Keratinocyte (primary cell): ENCODE measurements at regions not wholly inside any gene's neighbourhood (a gene's known extent, or its start where the extent isn't known, plus 50 kb on each side); places are given as distances from the start of the nearest gene placed in this dataset.

Experiments used
- DNase-seq: peaks from one replicate; pipeline ENCODE4 v3.0.0-alpha.2; 2011; ENCODE audit warnings: low read depth, missing footprints, low spot score
- FAIRE-seq: peaks from 2 replicates; lab custom pipeline; 2011; peaks lifted over from hg19 to GRCh38; lab: Jason Lieb, UNC
- H2AFZ ChIP-seq: 2 replicates; pipeline ENCODE4 v1.6.0; 2012; ENCODE audit warnings: low read length, control low read depth, inconsistent platforms; ENCODE audit not compliant: control insufficient read depth
- H3K27ac ChIP-seq: 2 replicates; pipeline ENCODE4 v1.5.1; 2011; ENCODE audit warnings: low read length; ENCODE audit not compliant: control insufficient read depth, insufficient read depth
- H3K27me3 ChIP-seq: 3 replicates; pipeline ENCODE4 v1.6.0; 2011; ENCODE audit warnings: low read length; ENCODE audit not compliant: control insufficient read depth, insufficient read depth; ENCODE audit errors: extremely low read depth
- H3K36me3 ChIP-seq, 2 experiments: 2 replicates in 1 of 2; 3 replicates in 1 of 2; pipeline ENCODE4 v1.5.1; 2011; ENCODE audit warnings: low read length in 2 of 2, mild to moderate bottlenecking in 1 of 2; ENCODE audit not compliant: control insufficient read depth in 2 of 2, insufficient read depth in 2 of 2; ENCODE audit errors: extremely low read depth in 1 of 2
- H3K4me1 ChIP-seq: 3 replicates; pipeline ENCODE4 v1.5.1; 2011; ENCODE audit warnings: low read length; ENCODE audit not compliant: control insufficient read depth, insufficient read depth; ENCODE audit errors: extremely low read depth
- H3K4me2 ChIP-seq: 3 replicates; pipeline ENCODE4 v1.6.0; 2011; ENCODE audit warnings: low read depth, low read length; ENCODE audit not compliant: control insufficient read depth, insufficient read depth; ENCODE audit errors: extremely low read depth
- H3K4me3 ChIP-seq, 3 experiments: fragments of 200-600 bp in 1 of 3; sonication (generic) in 1 of 3; 2 replicates in 2 of 3; 3 replicates in 1 of 3; pipeline ENCODE4 v1.5.1; 2011 to 2016; ENCODE audit warnings: low read length in 3 of 3, mild to moderate bottlenecking in 3 of 3, control low read depth in 2 of 3, inconsistent platforms in 1 of 3, low read depth in 1 of 3, mixed read lengths in 1 of 3, mixed run types in 1 of 3, moderate library complexity in 1 of 3; ENCODE audit not compliant: control insufficient read depth in 2 of 3, insufficient read depth in 2 of 3; ENCODE audit errors: extremely low read depth in 1 of 3
- H3K79me2 ChIP-seq: 2 replicates; pipeline ENCODE4 v1.6.0; 2012; ENCODE audit warnings: low read length; ENCODE audit not compliant: control insufficient read depth, insufficient read depth
- H3K9ac ChIP-seq: 3 replicates; pipeline ENCODE4 v1.6.0; 2011; ENCODE audit warnings: low read length; ENCODE audit not compliant: control insufficient read depth, insufficient read depth; ENCODE audit errors: extremely low read depth
- H3K9me1 ChIP-seq: 3 replicates; pipeline ENCODE4 v1.6.0; 2011; ENCODE audit warnings: low read length; ENCODE audit not compliant: control insufficient read depth, insufficient read depth; ENCODE audit errors: extremely low read depth
- H3K9me3 ChIP-seq: 2 replicates; pipeline ENCODE4 v1.5.1; 2012; ENCODE audit warnings: low read depth, low read length; ENCODE audit not compliant: control insufficient read depth
- H4K20me1 ChIP-seq: 3 replicates; pipeline ENCODE4 v1.6.0; 2011; ENCODE audit warnings: low read length; ENCODE audit not compliant: control insufficient read depth, insufficient read depth; ENCODE audit errors: extremely low read depth
- CTCF ChIP-seq, 3 experiments: IDR thresholded peaks in 1 of 3; conservative IDR thresholded peaks in 1 of 3; optimal IDR thresholded peaks in 1 of 3; 2 replicates in 2 of 3; 3 replicates in 1 of 3; pipeline versions ENCODE3 to v1.5.1; 2011; ENCODE audit warnings: low read length in 3 of 3, mild to moderate bottlenecking in 3 of 3, moderate library complexity in 2 of 3, control low read depth in 1 of 3, inconsistent platforms in 1 of 3; ENCODE audit not compliant: insufficient read depth in 2 of 3; ENCODE audit errors: extremely low read depth in 1 of 3
- EZH2 ChIP-seq: IDR thresholded peaks from one replicate; pipeline ENCODE4 v1.6.1; 2012; ENCODE audit warnings: inconsistent platforms, mild to moderate bottlenecking, low read length, moderate library complexity
- dilution Hi-C: fragments of 300-500 bp; cut with MboI; formaldehyde crosslinking; loops from one replicate; pipeline ENCODE4 v1.7.0; 2020; ENCODE audit warnings: low sequenced_read_pairs; ENCODE audit not compliant: extremely low pct_ligation_motif_present

- Histone ChIP-seq H3K4me2 (no peak overlapping the region), H2AFZ (no peak overlapping the region), H3K4me1 (no peaks in the 10 kb centered on the region), H3K9ac (no peak overlapping the region), H3K27ac (no peak overlapping the region), H3K36me3 (no peaks in the 10 kb centered on the region), H3K4me3 (no peak overlapping the region), H3K9me1 (no peaks in the 10 kb centered on the region), H3K27me3 (no peaks in the 10 kb centered on the region), H3K79me2 (no peaks in the 10 kb centered on the region), H4K20me1 (no peaks in the 10 kb centered on the region), H3K9me3 (no peaks in the 10 kb centered on the region)
- dilution Hi-C loops = no loop called here
- FAIRE-seq (no peak), DNase-seq (no peak)
- TF ChIP-seq CTCF (optimal IDR thresholded peaks at IDR 0.05 in 1 of 3, IDR thresholded peaks at IDR 0.05 in 1 of 3, conservative IDR thresholded peaks at IDR 0.05 in 1 of 3; ENCODE audit: extremely low read depth in 1 of 3, insufficient read depth in 2 of 3, low read length in 3 of 3) = no peak
- TF ChIP-seq EZH2 = no peak
These were observed 175.7 kb upstream of the MXRA5 start for GRCh38 chrX:3522101-3522650.

GRCh38 chrX:3521396-3521795 is 174.9 kb upstream of the MXRA5 start:
- DNase-seq = no peak
- Histone ChIP-seq H3K9ac (no peak overlapping the region), H3K9me3 (no peaks in the 10 kb centered on the region), H3K4me1 (no peaks in the 10 kb centered on the region), H3K27ac (no peak overlapping the region), H3K4me2 (no peak overlapping the region), H3K36me3 (no peaks in the 10 kb centered on the region), H3K9me1 (no peaks in the 10 kb centered on the region), H3K4me3 (no peak overlapping the region), H4K20me1 (no peaks in the 10 kb centered on the region), H3K79me2 (no peaks in the 10 kb centered on the region), H3K27me3 (no peaks in the 10 kb centered on the region), H2AFZ (no peak overlapping the region)
- dilution Hi-C loops = no loop called here
- no peak for TF ChIP-seq EZH2
- no peak for TF ChIP-seq CTCF (optimal IDR thresholded peaks at IDR 0.05 in 1 of 3, IDR thresholded peaks at IDR 0.05 in 1 of 3, conservative IDR thresholded peaks at IDR 0.05 in 1 of 3; ENCODE audit: extremely low read depth in 1 of 3, insufficient read depth in 2 of 3, low read length in 3 of 3)
- FAIRE-seq = no peak
